ENCODE measurements at regions not wholly inside any gene's neighbourhood (a gene's known extent, or its start where the extent isn't known, plus 50 kb on each side); places are given as distances from the start of the nearest gene placed in this dataset.
A peak's percentile ranks its signal among the peaks of the same experiment; 100 is the strongest.
"Not testable (repeated sequence)": the region's sequence is repeated elsewhere in the genome, so short reads cannot be mapped to it uniquely, and the experiment has no call there.

- no peak overlapping the region for H3K4me3 ChIP-seq (ENCODE audit: low read depth in 1 of 3, low read length in 3 of 3)
- no peaks in the 10 kb centered on the region for H3K4me1 ChIP-seq (ENCODE audit: control insufficient read depth in 3 of 3, insufficient read depth in 2 of 3, low read depth in 1 of 3, low read length in 2 of 3)
- no peaks in the 10 kb centered on the region for H3K9me3 ChIP-seq (ENCODE audit: control insufficient read depth in 2 of 2, insufficient read depth in 1 of 2, low read depth in 1 of 2, low read length in 1 of 2)
- 60 to 69% (median 66%) methylated on average over 2 of the region's 2 CpGs for WGBS, 3 donors
- DNase-seq (no peak), FAIRE-seq (no peak)
- no peaks in the 10 kb centered on the region for H3K27me3 ChIP-seq (ENCODE audit: control insufficient read depth in 3 of 3, insufficient read depth in 3 of 3, low read length in 3 of 3)
- no peak overlapping the region for H3K27ac ChIP-seq (ENCODE audit: low read depth in 1 of 3, low read length in 2 of 3)
- H3K36me3 ChIP-seq (ENCODE audit: control insufficient read depth in 3 of 3, insufficient read depth in 2 of 3, low read depth in 1 of 3, low read length in 3 of 3), result no peaks in the 10 kb centered on the region
Measured at GRCh38 chr13:23086968-23087623, 93.7 kb upstream of the SGCG start.

GRCh38 chr13:23087880-23088279 lies 92.9 kb upstream of the SGCG start:
- peak; percentile 8 to 18 for DNase-seq
- no peaks in the 10 kb centered on the region for H3K27me3 ChIP-seq (ENCODE audit: control insufficient read depth in 3 of 3, insufficient read depth in 3 of 3, low read length in 3 of 3)
- H3K36me3 ChIP-seq (ENCODE audit: control insufficient read depth in 3 of 3, insufficient read depth in 2 of 3, low read depth in 1 of 3, low read length in 3 of 3), result no peaks in the 10 kb centered on the region
- H3K4me1 ChIP-seq (ENCODE audit: control insufficient read depth in 3 of 3, insufficient read depth in 2 of 3, low read depth in 1 of 3, low read length in 2 of 3), result no peaks in the 10 kb centered on the region
- H3K4me3 ChIP-seq (ENCODE audit: low read depth in 1 of 3, low read length in 3 of 3), result no peak overlapping the region
- FAIRE-seq, result no peak
- no peak overlapping the region for H3K27ac ChIP-seq (ENCODE audit: low read depth in 1 of 3, low read length in 2 of 3)
- WGBS, 3 donors, result 53 to 66% (median 58%) methylated on average over 1 of the region's 1 CpG
- H3K9me3 ChIP-seq (ENCODE audit: control insufficient read depth in 2 of 2, insufficient read depth in 1 of 2, low read depth in 1 of 2, low read length in 1 of 2), result no peaks in the 10 kb centered on the region

- WGBS, 3 donors, result 81 to 90% (median 85%) methylated on average over 7 of the region's 7 CpGs
- H3K4me1 ChIP-seq (ENCODE audit: control insufficient read depth in 3 of 3, insufficient read depth in 2 of 3, low read depth in 1 of 3, low read length in 2 of 3), result no peaks in the 10 kb centered on the region
- H3K27ac ChIP-seq (ENCODE audit: low read depth in 1 of 3, low read length in 2 of 3), result no peak overlapping the region
- FAIRE-seq (no peak), DNase-seq (no peak)
- H3K4me3 ChIP-seq (ENCODE audit: low read depth in 1 of 3, low read length in 3 of 3), result no peak overlapping the region
- no peaks in the 10 kb centered on the region for H3K27me3 ChIP-seq (ENCODE audit: control insufficient read depth in 3 of 3, insufficient read depth in 3 of 3, low read length in 3 of 3)
- no peaks in the 10 kb centered on the region for H3K36me3 ChIP-seq (ENCODE audit: control insufficient read depth in 3 of 3, insufficient read depth in 2 of 3, low read depth in 1 of 3, low read length in 3 of 3)
- no peaks in the 10 kb centered on the region for H3K9me3 ChIP-seq (ENCODE audit: control insufficient read depth in 2 of 2, insufficient read depth in 1 of 2, low read depth in 1 of 2, low read length in 1 of 2)
Measured at GRCh38 chr13:23098161-23098907, 82.4 kb upstream of the SGCG start.

- Histone ChIP-seq H3K36me3 (ENCODE audit: control insufficient read depth in 3 of 3, insufficient read depth in 2 of 3, low read depth in 1 of 3, low read length in 3 of 3) (no peaks in the 10 kb centered on the region), H3K9me3 (ENCODE audit: control insufficient read depth in 2 of 2, insufficient read depth in 1 of 2, low read depth in 1 of 2, low read length in 1 of 2) (no peaks in the 10 kb centered on the region), H3K27me3 (ENCODE audit: control insufficient read depth in 3 of 3, insufficient read depth in 3 of 3, low read length in 3 of 3) (no peaks in the 10 kb centered on the region), H3K27ac (ENCODE audit: low read depth in 1 of 3, low read length in 2 of 3) (no peak overlapping the region), H3K4me3 (ENCODE audit: low read depth in 1 of 3, low read length in 3 of 3) (no peak overlapping the region), H3K4me1 (ENCODE audit: control insufficient read depth in 3 of 3, insufficient read depth in 2 of 3, low read depth in 1 of 3, low read length in 2 of 3) (no peaks in the 10 kb centered on the region)
- DNase-seq (no peak), FAIRE-seq (no peak)
- 14 to 42% (median 24%) methylated on average over 3 of the region's 3 CpGs for WGBS, 3 donors
Measured at GRCh38 chr13:23105051-23105450, 75.7 kb upstream of the SGCG start.

- no peak for FAIRE-seq
- WGBS, 3 donors, result 71 to 83% (median 73%) methylated on average over 7 of the region's 7 CpGs
- no peaks in the 10 kb centered on the region for H3K36me3 ChIP-seq (ENCODE audit: control insufficient read depth in 3 of 3, insufficient read depth in 2 of 3, low read depth in 1 of 3, low read length in 3 of 3)
- H3K4me3 ChIP-seq (ENCODE audit: low read depth in 1 of 3, low read length in 3 of 3), result no peak overlapping the region
- H3K4me1 ChIP-seq (ENCODE audit: control insufficient read depth in 3 of 3, insufficient read depth in 2 of 3, low read depth in 1 of 3, low read length in 2 of 3), result no peaks in the 10 kb centered on the region
- no peak overlapping the region for H3K27ac ChIP-seq (ENCODE audit: low read depth in 1 of 3, low read length in 2 of 3)
- DNase-seq, result no peak
- no peaks in the 10 kb centered on the region for H3K27me3 ChIP-seq (ENCODE audit: control insufficient read depth in 3 of 3, insufficient read depth in 3 of 3, low read length in 3 of 3)
- H3K9me3 ChIP-seq (ENCODE audit: control insufficient read depth in 2 of 2, insufficient read depth in 1 of 2, low read depth in 1 of 2, low read length in 1 of 2), result no peaks in the 10 kb centered on the region
Measured at GRCh38 chr13:23107665-23108064, 73.1 kb upstream of the SGCG start.

GRCh38 chr13:23119131-23119530 lies 61.6 kb upstream of the SGCG start:
- Histone ChIP-seq H3K9me3 (ENCODE audit: control insufficient read depth in 2 of 2, insufficient read depth in 1 of 2, low read depth in 1 of 2, low read length in 1 of 2) (no peaks in the 10 kb centered on the region), H3K27ac (ENCODE audit: low read depth in 1 of 3, low read length in 2 of 3) (no peak overlapping the region), H3K4me3 (ENCODE audit: low read depth in 1 of 3, low read length in 3 of 3) (no peak overlapping the region), H3K27me3 (ENCODE audit: control insufficient read depth in 3 of 3, insufficient read depth in 3 of 3, low read length in 3 of 3) (no peaks in the 10 kb centered on the region), H3K4me1 (ENCODE audit: control insufficient read depth in 3 of 3, insufficient read depth in 2 of 3, low read depth in 1 of 3, low read length in 2 of 3) (no peaks in the 10 kb centered on the region), H3K36me3 (ENCODE audit: control insufficient read depth in 3 of 3, insufficient read depth in 2 of 3, low read depth in 1 of 3, low read length in 3 of 3) (no peaks in the 10 kb centered on the region)
- no peak for FAIRE-seq
- 69 to 79% (median 72%) methylated on average over 3 of the region's 3 CpGs for WGBS, 3 donors
- DNase-seq, result no peak

GRCh38 chr13:23127540-23127939 lies 53.2 kb upstream of the SGCG start:
- H3K36me3 ChIP-seq (ENCODE audit: control insufficient read depth in 3 of 3, insufficient read depth in 2 of 3, low read depth in 1 of 3, low read length in 3 of 3); H3K27me3 ChIP-seq (ENCODE audit: control insufficient read depth in 3 of 3, insufficient read depth in 3 of 3, low read length in 3 of 3); H3K27ac ChIP-seq (ENCODE audit: low read depth in 1 of 3, low read length in 2 of 3); DNase-seq; FAIRE-seq; H3K4me1 ChIP-seq (ENCODE audit: control insufficient read depth in 3 of 3, insufficient read depth in 2 of 3, low read depth in 1 of 3, low read length in 2 of 3); H3K9me3 ChIP-seq (ENCODE audit: control insufficient read depth in 2 of 2, insufficient read depth in 1 of 2, low read depth in 1 of 2, low read length in 1 of 2); H3K4me3 ChIP-seq (ENCODE audit: low read depth in 1 of 3, low read length in 3 of 3): not testable (repeated sequence)
- WGBS, 3 donors, result 90 to 96% (median 94%) methylated on average over 14 to 26 of the region's 26 CpGs

- Histone ChIP-seq H3K27me3 (ENCODE audit: control insufficient read depth in 3 of 3, insufficient read depth in 3 of 3, low read length in 3 of 3) (no peaks in the 10 kb centered on the region), H3K9me3 (ENCODE audit: control insufficient read depth in 2 of 2, insufficient read depth in 1 of 2, low read depth in 1 of 2, low read length in 1 of 2) (no peaks in the 10 kb centered on the region), H3K4me1 (ENCODE audit: control insufficient read depth in 3 of 3, insufficient read depth in 2 of 3, low read depth in 1 of 3, low read length in 2 of 3) (no peaks in the 10 kb centered on the region), H3K27ac (ENCODE audit: low read depth in 1 of 3, low read length in 2 of 3) (no peak overlapping the region), H3K36me3 (ENCODE audit: control insufficient read depth in 3 of 3, insufficient read depth in 2 of 3, low read depth in 1 of 3, low read length in 3 of 3) (no peaks in the 10 kb centered on the region), H3K4me3 (ENCODE audit: low read depth in 1 of 3, low read length in 3 of 3) (no peak overlapping the region)
- FAIRE-seq (no peak), DNase-seq (no peak)
- WGBS, 3 donors, result 76 to 90% (median 77%) methylated on average over 3 of the region's 3 CpGs
Measured at GRCh38 chr13:23129331-23129730, 51.4 kb upstream of the SGCG start.

Data from small intestine (tissue), 7 donors.